SK-N-SH (cell line): ENCODE measurements at regions not wholly inside any gene's neighbourhood (a gene's known extent, or its start where the extent isn't known, plus 50 kb on each side); places are given as distances from the start of the nearest gene placed in this dataset.
A peak's percentile ranks its signal among the peaks of the same experiment; 100 is the strongest.

Experiments
- CTCF ChIA-PET: fragments of 300-600, 350-600 bp; formaldehyde crosslinking; extraction: SDS; loops from one replicate; lab custom pipeline; 2021; lab: Yijun Ruan, JAX
- POLR2A ChIA-PET: fragments of 350-600 bp; sonication (Branson Sonifier 250); formaldehyde crosslinking; extraction: SDS; loops from one replicate; lab custom pipeline; 2020; ENCODE audit warnings: antibody characterized with exemption, inconsistent platforms; lab: Yijun Ruan, JAX
- DNase-seq: peaks from one replicate; pipeline ENCODE4 v3.0.0; 2012
- H2AFZ ChIP-seq: fragments of 200-600 bp; sonication (generic); 2 replicates; pipeline ENCODE4 v1.8.1; 2016; ENCODE audit warnings: antibody characterized with exemption, mild to moderate bottlenecking, low read depth
- H3F3A ChIP-seq: fragments of 200-600 bp; sonication (generic); replicated peaks from 2 replicates; pipeline ENCODE3; 2016; ENCODE audit warnings: antibody characterized with exemption, mild to moderate bottlenecking; ENCODE audit not compliant: insufficient read depth
- H3K27ac ChIP-seq, 2 experiments: fragments of 200-500 bp in 1 of 2; fragments of 200-600 bp in 1 of 2; sonication (Bioruptor generic) in 1 of 2; sonication (generic), shearing (Covaris generic) in 1 of 2; 2 replicates each; pipeline versions ENCODE4 v1.5.1 to v1.6.1; 2014 to 2016; ENCODE audit warnings: low read depth in 2 of 2, inconsistent platforms in 1 of 2, low read length in 1 of 2, mild to moderate bottlenecking in 1 of 2, mixed read lengths in 1 of 2
- H3K27me3 ChIP-seq: fragments of 200-600 bp; sonication (generic), shearing (Covaris generic); 2 replicates; pipeline ENCODE4 v1.6.1; 2016; ENCODE audit warnings: mixed run types; ENCODE audit not compliant: insufficient read depth
- H3K36me3 ChIP-seq, 2 experiments: fragments of 200-500 bp in 1 of 2; fragments of 200-600 bp in 1 of 2; sonication (Bioruptor generic) in 1 of 2; sonication (generic) in 1 of 2; replicated peaks in 1 of 2; 2 replicates each; pipeline versions ENCODE3 to v1.5.1; 2014 to 2016; ENCODE audit warnings: low read length in 1 of 2, mild to moderate bottlenecking in 1 of 2; ENCODE audit not compliant: insufficient read depth in 2 of 2, control insufficient read depth in 1 of 2
- H3K4me1 ChIP-seq, 2 experiments: fragments of 200-500 bp in 1 of 2; fragments of 200-600 bp in 1 of 2; sonication (Bioruptor generic) in 1 of 2; sonication (generic), shearing (Covaris generic) in 1 of 2; 2 replicates each; pipeline versions ENCODE4 v1.5.1 to v1.6.1; 2014 to 2016; ENCODE audit warnings: low read depth in 1 of 2, low read length in 1 of 2, mixed run types in 1 of 2; ENCODE audit not compliant: insufficient read depth in 2 of 2, control insufficient read depth in 1 of 2
- H3K4me2 ChIP-seq: fragments of 200-600 bp; sonication (generic), shearing (Covaris generic); 2 replicates; pipeline ENCODE4 v1.6.1; 2017; ENCODE audit warnings: mixed run types
- H3K4me3 ChIP-seq, 2 experiments: fragments of 200-500 bp in 1 of 2; fragments of 200-600 bp in 1 of 2; sonication (Bioruptor generic) in 1 of 2; sonication (generic), shearing (Covaris generic) in 1 of 2; 2 replicates each; pipeline versions ENCODE4 v1.5.1 to v1.8.1; 2014 to 2016; ENCODE audit warnings: low read depth in 2 of 2, inconsistent platforms in 1 of 2, low read length in 1 of 2, mild to moderate bottlenecking in 1 of 2, mixed read lengths in 1 of 2, moderate library complexity in 1 of 2
- H3K79me2 ChIP-seq: fragments of 200-600 bp; sonication (generic); 2 replicates; pipeline ENCODE4 v1.8.1; 2017; ENCODE audit warnings: mild to moderate bottlenecking; ENCODE audit not compliant: insufficient read depth
- H3K9ac ChIP-seq: fragments of 200-600 bp; sonication (generic); 2 replicates; pipeline ENCODE4 v1.6.1; 2017; ENCODE audit warnings: mixed run types
- H3K9me2 ChIP-seq: fragments of 200-600 bp; sonication (generic); 2 replicates; pipeline ENCODE4 v1.6.1; 2017; ENCODE audit warnings: mixed run types
- H3K9me3 ChIP-seq: fragments of 200-600 bp; sonication (generic); 2 replicates; pipeline ENCODE4 v1.6.1; 2017; ENCODE audit warnings: mixed run types, mild to moderate bottlenecking, moderate library complexity
- H4K20me1 ChIP-seq: fragments of 200-600 bp; sonication (generic); 2 replicates; pipeline ENCODE4 v1.6.1; 2017; ENCODE audit warnings: mild to moderate bottlenecking, mixed run types; ENCODE audit not compliant: insufficient read depth
- EP300 ChIP-seq, 2 experiments: IDR thresholded peaks; 2 replicates each; pipeline versions ENCODE4 v1.4.0 to v1.6.1; 2012; ENCODE audit warnings: borderline replicate concordance in 1 of 2, low read depth in 1 of 2, low read length in 1 of 2
- FOSL2 ChIP-seq: IDR thresholded peaks from 2 replicates; pipeline ENCODE4 v1.4.0; 2012; ENCODE audit warnings: low read depth, mild to moderate bottlenecking, moderate library complexity, borderline replicate concordance
- FOXJ3 ChIP-seq: sonication (generic); formaldehyde crosslinking; IDR thresholded peaks from 2 replicates; pipeline ENCODE4 v1.5.1; 2020; ENCODE audit warnings: mild to moderate bottlenecking, missing genetic modification reagents
- GABPA ChIP-seq: IDR thresholded peaks from 2 replicates; pipeline ENCODE4 v1.4.0; 2012; ENCODE audit warnings: low read depth, mild to moderate bottlenecking
- MEF2A ChIP-seq: IDR thresholded peaks from 2 replicates; pipeline ENCODE4 v1.4.0; 2012; ENCODE audit warnings: low read depth, borderline replicate concordance
- NFIC ChIP-seq: IDR thresholded peaks from 2 replicates; pipeline ENCODE4 v1.4.0; 2012; ENCODE audit warnings: borderline replicate concordance
- NRF1 ChIP-seq: IDR thresholded peaks from 2 replicates; pipeline ENCODE4 v1.6.1; 2012; ENCODE audit warnings: low read depth, mild to moderate bottlenecking, low read length
- RCOR1 ChIP-seq: fragments of 150-350 bp; IDR thresholded peaks from 2 replicates; pipeline ENCODE4 v1.6.1; 2017; ENCODE audit warnings: antibody characterized with exemption, low read length
- TCF12 ChIP-seq: IDR thresholded peaks from 2 replicates; pipeline ENCODE4 v1.4.0; 2012
- YY1 ChIP-seq: IDR thresholded peaks from 2 replicates; pipeline ENCODE4 v1.4.0; 2012; ENCODE audit warnings: low read depth, mild to moderate bottlenecking
- WGBS: methylation state at CpG from one replicate; pipeline ENCODE4 v1.1.6; 2017; ENCODE audit warnings: low lambda C conversion rate; 5-methylcytosine and 5-hydroxymethylcytosine counted together
- TF ChIP-seq, protein P1 (sequence below): IDR thresholded peaks from 2 replicates; pipeline ENCODE4 v1.4.0; 2012; ENCODE audit warnings: low read depth, borderline replicate concordance

- Histone ChIP-seq H3F3A (no peaks in the 10 kb centered on the region), H4K20me1 (no peaks in the 10 kb centered on the region), H3K79me2 (no peaks in the 10 kb centered on the region), H3K9me2 (no peaks in the 10 kb centered on the region), H3K27me3 (no peaks in the 10 kb centered on the region)
- 83% methylated on average over 4 of the region's 8 CpGs for WGBS
- ChIA-PET CTCF (interaction anchor here (1.0 to 1.1 kb wide), 3 partner anchors 50 to 345 kb away, joined by 3 to 5 read pairs (median 4); no protein-coding TSS in a partner anchor), POLR2A (no interaction called here)
- no peak for DNase-seq
- TF ChIP-seq NRF1 (no peak), YY1 (no peak), NFIC (no peak), EP300 (IDR thresholded peaks at IDR 0.05; ENCODE audit: borderline replicate concordance in 1 of 2, low read depth in 1 of 2, low read length in 1 of 2) (no peak), GABPA (no peak), FOXJ3 (CRISPR knock-in tag) (no peak), FOSL2 (no peak), TCF12 (no peak), RCOR1 (no peak), MEF2A (no peak)
- TF ChIP-seq, protein P1, sequence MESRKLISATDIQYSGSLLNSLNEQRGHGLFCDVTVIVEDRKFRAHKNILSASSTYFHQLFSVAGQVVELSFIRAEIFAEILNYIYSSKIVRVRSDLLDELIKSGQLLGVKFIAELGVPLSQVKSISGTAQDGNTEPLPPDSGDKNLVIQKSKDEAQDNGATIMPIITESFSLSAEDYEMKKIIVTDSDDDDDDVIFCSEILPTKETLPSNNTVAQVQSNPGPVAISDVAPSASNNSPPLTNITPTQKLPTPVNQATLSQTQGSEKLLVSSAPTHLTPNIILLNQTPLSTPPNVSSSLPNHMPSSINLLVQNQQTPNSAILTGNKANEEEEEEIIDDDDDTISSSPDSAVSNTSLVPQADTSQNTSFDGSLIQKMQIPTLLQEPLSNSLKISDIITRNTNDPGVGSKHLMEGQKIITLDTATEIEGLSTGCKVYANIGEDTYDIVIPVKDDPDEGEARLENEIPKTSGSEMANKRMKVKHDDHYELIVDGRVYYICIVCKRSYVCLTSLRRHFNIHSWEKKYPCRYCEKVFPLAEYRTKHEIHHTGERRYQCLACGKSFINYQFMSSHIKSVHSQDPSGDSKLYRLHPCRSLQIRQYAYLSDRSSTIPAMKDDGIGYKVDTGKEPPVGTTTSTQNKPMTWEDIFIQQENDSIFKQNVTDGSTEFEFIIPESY, result no peak
- TF ChIP-seq, all 33 proteins: peak for 0
- Histone ChIP-seq H3K9me3 (no peaks in the 10 kb centered on the region), H3K4me2 (no peak overlapping the region), H3K27ac (no peak overlapping the region), H3K36me3 (no peaks in the 10 kb centered on the region), H3K4me1 (peaks cover 0 to 8% of the 10 kb centered on the region in 2 experiments; a peak in 1 of 4 replicates), H3K4me3 (no peak overlapping the region), H2AFZ (no peak overlapping the region), H3K9ac (no peak overlapping the region)
These were observed 687.7 kb downstream of the MATN1 start for GRCh38 chr1:30035522-30036228.

- 37% methylated on average over 17 of the region's 24 CpGs for WGBS
- TF ChIP-seq NFIC (0 out of 2 replicates have a peak, but pooled peaks have one; percentile 7), TCF12 (no peak)
- TF ChIP-seq, protein P1, result no peak
- Histone ChIP-seq H3K79me2 (no peaks in the 10 kb centered on the region), H3K9me2 (no peaks in the 10 kb centered on the region), H3K4me2 (no peak overlapping the region), H3K9ac (no peak overlapping the region), H3K36me3 (no peaks in the 10 kb centered on the region), H4K20me1 (no peaks in the 10 kb centered on the region), H3F3A (no peaks in the 10 kb centered on the region), H3K4me3 (no peak overlapping the region), H3K9me3 (no peaks in the 10 kb centered on the region), H3K4me1 (peaks cover 0 to 8% of the 10 kb centered on the region in 2 experiments; a peak in 1 of 4 replicates), H3K27me3 (no peaks in the 10 kb centered on the region), H3K27ac (no peak overlapping the region), H2AFZ (no peak overlapping the region)
- ChIA-PET POLR2A (no interaction called here), CTCF (interaction anchor here (0.9 to 1.3 kb wide), 4 partner anchors 51 to 346 kb away, joined by 3 to 4 read pairs (median 3); no protein-coding TSS in a partner anchor)
- peak; percentile 75 for DNase-seq
These were observed 688.5 kb downstream of the MATN1 start for GRCh38 chr1:30034627-30035521.
